GM19463 (cell line): ENCODE measurements at regions not wholly inside any gene's neighbourhood (a gene's known extent, or its start where the extent isn't known, plus 50 kb on each side); places are given as distances from the start of the nearest gene placed in this dataset.

Experiments
- ATAC-seq: cut with Tn5 transposase; IDR thresholded peaks from one replicate; pipeline ENCODE4 v1.9.1; 2021; ENCODE audit warnings: mild to moderate bottlenecking, moderate library complexity; ENCODE audit not compliant: unreplicated experiment

- no peak for ATAC-seq
These were observed 207.9 kb upstream of the BLID start for GRCh38 chr11:122323754-122324421.

GRCh38 chr11:122322329-122322728 lies 206.3 kb upstream of the BLID start:
- ATAC-seq = no peak

DNA sequence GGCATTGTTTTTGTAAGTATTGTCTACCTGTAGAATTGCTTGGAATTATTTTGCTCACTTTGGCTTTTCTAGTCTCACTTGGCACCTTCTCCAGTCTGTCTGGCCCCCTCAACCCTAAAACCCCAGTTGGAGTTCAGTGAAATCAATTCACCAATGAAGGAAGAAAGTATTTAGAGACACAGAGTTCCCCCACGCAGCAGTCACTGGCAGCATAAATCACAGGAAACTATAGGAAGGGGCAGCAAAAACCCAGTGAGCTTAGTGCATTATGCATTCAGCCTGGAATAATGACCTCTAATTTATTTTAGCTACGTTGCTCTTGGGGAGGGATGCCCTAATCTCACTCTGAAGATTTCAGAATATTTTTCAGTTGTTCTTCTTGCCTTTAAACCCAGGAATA lies 204.7 kb upstream of the BLID start:
- ATAC-seq = no peak

DNA sequence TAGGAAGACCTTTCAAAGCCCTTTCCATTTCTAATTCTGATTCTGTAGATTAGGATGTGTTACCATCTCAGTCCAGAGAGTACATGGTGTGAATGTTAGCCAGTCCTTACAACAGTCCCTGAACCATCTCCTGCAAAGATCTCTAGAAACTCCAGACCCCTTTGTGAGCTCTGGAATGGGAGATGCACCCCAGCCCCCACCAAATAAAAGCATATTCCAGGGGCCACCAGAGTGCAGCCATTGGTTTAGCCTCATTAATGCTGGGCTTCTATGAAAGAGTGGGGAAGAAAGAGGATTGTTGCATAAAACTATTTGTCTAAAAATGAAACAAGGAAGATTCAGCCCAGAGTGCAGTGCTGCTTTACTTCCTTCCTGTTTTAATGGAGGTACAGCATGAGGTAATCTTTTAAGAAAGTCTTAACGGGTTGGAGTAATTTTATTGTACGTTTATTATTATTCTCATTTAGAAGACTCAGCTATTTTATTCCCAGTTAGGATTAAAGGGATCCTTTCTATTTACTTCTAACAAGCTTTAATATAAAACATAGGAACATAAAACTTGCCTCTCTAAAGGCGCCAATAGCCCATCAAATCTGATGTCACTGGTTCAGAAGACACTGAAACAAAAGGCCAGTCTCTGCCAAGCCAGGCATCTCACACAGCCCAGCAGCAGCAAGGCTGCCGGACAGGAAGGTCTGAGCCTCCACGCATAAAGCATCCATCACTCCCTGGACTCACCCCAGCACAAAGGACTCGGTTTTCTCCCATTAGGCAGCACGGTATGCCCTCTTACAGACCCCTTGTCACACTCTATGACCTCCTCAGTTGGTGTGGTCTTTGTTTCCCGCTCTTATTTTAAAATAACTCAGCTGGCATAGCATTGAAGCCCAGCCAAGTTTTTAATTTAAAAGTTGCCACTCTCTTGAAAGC lies 203.9 kb upstream of the BLID start:
- no peak for ATAC-seq

GRCh38 chr11:122319085-122319484 lies 203.1 kb upstream of the BLID start:
- no peak for ATAC-seq

- no peak for ATAC-seq
These were observed 201.3 kb upstream of the BLID start for GRCh38 chr11:122317305-122317704.

GRCh38 chr11:122313581-122313980 lies 197.6 kb upstream of the BLID start:
- no peak for ATAC-seq

DNA sequence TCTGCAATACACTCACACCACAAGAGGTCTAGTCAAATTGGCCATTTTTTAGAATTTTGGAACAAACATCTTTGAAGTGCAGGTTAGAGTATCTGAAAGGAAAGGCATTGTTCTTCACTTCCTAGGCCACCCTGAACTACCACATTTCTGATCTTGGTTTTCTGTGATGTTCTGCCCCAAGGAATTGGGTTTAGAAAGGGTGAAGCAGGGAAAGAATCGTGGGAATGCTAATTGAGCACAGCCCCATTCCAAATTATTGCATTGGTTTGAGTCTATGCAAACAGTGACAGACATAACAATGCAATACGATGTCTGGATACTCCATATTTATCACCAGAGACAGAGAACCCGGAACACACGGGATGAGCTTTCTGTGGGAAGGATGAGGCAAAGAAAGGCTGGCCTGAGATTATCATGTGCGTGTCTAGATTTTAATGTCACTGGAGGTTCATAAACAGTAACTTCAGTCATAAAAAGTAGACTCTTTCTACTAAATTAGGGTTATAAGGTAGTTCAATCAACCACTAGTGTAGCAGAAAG lies 195.3 kb upstream of the BLID start:
- no peak for ATAC-seq

DNA sequence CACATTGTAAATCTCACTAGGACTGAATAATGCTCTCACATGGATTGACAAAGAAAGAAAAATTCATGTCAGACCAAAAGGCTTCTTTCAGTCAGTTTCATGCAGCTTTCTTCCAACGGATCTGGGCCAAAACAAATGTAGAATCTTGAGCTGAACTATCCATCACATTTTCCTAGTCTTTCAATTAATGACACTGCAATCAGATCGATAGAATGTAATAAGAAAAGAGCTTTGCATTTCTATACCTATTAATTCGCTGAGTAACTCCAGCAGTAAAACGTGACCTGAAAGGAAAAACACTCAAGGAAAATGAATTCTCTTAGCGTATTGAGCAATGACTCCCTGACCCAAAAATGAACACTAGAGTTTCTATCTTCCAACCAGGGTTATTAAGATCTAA lies 194.8 kb upstream of the BLID start:
- ATAC-seq = no peak

- no peak for ATAC-seq
These were observed 193.4 kb upstream of the BLID start for GRCh38 chr11:122309262-122309925.

GRCh38 chr11:122308226-122308625 lies 192.2 kb upstream of the BLID start:
- no peak for ATAC-seq

GRCh38 chr11:122307476-122308035 lies 191.5 kb upstream of the BLID start:
- ATAC-seq = no peak

GRCh38 chr11:122306831-122307391 lies 190.9 kb upstream of the BLID start:
- no peak for ATAC-seq

DNA sequence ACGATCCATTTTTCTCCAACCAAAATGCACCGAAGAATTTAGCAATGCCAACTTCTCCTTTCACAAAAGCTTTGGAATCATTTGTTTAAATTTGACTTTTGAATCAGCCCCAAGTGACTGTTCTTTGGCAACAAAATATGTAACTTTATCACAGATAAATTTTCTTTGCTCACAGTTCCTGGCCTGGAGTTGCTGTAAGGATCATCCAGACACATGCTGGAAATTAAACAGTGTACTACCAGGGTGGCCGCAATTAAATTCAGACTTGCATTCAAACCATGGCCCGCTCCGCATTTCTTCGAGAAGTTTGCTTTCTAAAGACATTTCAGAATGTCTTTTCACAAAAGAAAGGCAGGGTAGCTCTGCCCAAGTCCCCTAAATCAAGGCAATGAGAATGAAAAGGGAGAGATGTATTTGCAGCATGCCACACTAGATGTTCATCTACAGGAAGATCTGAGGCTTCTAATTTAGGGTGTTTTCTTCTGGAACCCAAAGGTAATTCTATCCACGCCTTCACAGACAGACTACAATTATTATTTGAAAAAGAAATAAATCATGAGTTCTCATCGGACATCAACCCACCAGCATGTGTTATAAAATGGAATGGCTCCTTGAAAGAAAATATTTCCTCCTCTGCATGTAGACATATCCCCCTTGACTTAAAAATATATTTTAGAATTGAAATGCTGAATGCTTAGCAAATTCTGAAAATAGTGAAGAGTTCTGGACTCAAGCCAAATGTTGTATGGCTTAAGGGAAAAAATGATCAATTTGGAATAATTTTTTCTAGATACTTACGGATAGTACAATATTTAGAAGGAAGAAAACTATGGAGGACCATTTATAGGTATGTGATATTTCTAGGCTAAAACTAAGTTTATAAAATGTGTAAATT lies 189.7 kb upstream of the BLID start:
- ATAC-seq = no peak

DNA sequence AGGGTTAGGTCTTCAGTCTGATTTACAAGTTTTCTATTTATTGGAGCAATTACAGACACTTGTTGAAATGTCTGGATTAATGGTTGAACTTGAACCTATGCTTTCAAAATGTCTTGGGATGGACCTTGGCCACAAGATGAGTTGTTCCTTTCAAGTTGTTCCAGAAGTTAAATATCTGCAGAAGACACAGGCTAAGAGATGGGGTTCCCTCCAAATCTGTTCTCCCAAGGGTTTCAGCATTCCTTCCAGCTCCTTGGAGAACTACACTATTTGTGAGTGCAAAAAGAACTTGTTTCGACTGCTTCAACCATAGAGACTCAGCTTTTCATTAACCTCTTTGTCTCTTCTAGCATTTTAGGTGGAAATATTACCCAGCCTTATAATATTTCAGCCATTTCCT lies 189.0 kb upstream of the BLID start:
- ATAC-seq = no peak

DNA sequence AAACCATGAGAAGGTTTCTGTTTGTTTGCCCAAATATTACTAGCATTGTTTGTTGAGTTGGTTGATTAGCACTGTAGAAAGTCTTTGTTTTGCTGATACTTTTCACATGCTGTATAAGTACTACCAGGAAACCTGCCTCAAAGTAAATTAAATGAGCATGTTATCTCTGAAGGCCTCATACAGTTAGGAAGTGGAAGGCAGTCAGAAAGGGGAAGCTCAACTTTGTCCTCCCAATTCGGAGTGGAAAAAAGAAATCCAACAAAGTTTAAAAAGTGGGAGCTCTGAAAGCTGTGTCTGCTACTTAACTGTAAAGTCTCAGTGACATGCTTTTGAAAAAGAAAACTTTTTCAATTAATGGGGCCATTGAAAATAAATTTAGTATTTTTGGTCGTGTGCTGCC lies 188.3 kb upstream of the BLID start:
- ATAC-seq = no peak

DNA sequence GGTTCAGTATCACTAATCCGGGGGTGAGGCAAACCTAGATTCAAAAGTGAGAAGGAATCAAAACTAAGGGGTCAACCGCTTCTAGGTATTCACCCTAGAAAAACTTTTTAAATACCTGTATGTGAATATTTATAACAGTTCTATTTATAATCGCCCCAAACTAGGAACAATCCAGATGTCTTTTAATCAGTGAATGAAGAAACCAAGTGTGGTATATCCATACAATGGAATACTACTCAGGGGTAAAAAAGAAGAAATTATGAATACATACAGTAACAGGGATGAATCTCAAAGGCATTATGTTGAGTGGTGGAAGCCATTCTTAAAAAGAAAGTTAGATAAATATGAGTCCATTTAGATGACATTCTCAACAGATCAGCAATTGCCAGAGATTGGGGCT lies 178.0 kb upstream of the BLID start:
- no peak for ATAC-seq

GRCh38 chr11:122293296-122294023 lies 177.4 kb upstream of the BLID start:
- no peak for ATAC-seq

GRCh38 chr11:122287401-122287800 lies 171.4 kb upstream of the BLID start:
- no peak for ATAC-seq
